Spleen (tissue), 11 donors: ENCODE measurements at regions not wholly inside any gene's neighbourhood (a gene's known extent, or its start where the extent isn't known, plus 50 kb on each side); places are given as distances from the start of the nearest gene placed in this dataset.

Experiments
- DNase-seq: peaks from one replicate; pipeline ENCODE4 v3.0.0-alpha.2; 2020
- H3K27ac ChIP-seq, 8 donors: fragments of 200-600 bp; sonication (generic) in 7 of 8; 1 replicate in 4 of 8; 2 replicates in 4 of 8; pipeline versions ENCODE4 v1.5.0 to v1.8.0; 2016 to 2021; ENCODE audit warnings: inconsistent platforms in 4 of 8, mild to moderate bottlenecking in 4 of 8, moderate library complexity in 1 of 8
- H3K27me3 ChIP-seq, 7 donors: fragments of 200-600 bp; sonication (generic) in 6 of 7; replicated peaks in 1 of 7; 1 replicate in 4 of 7; 2 replicates in 3 of 7; pipeline versions ENCODE4 v1.5.0 to v1.8.0; 2016 to 2021; ENCODE audit warnings: inconsistent platforms in 3 of 7, mild to moderate bottlenecking in 1 of 7
- H3K36me3 ChIP-seq, 6 donors: fragments of 200-600 bp; sonication (generic) in 5 of 6; 1 replicate in 4 of 6; 2 replicates in 2 of 6; pipeline versions ENCODE4 v1.5.0 to v1.8.0; 2016 to 2021; ENCODE audit warnings: inconsistent platforms in 2 of 6
- H3K4me1 ChIP-seq, 6 donors: fragments of 200-600 bp; sonication (generic) in 5 of 6; 1 replicate in 3 of 6; 2 replicates in 3 of 6; pipeline versions ENCODE4 v1.5.0 to v1.8.0; 2016 to 2021; ENCODE audit warnings: inconsistent platforms in 3 of 6
- H3K4me3 ChIP-seq, 8 donors: fragments of 200-600 bp; sonication (generic) in 7 of 8; 1 replicate in 4 of 8; 2 replicates in 4 of 8; pipeline versions ENCODE4 v1.5.0 to v1.8.0; 2016 to 2021; ENCODE audit warnings: inconsistent platforms in 4 of 8, mild to moderate bottlenecking in 4 of 8, moderate library complexity in 2 of 8
- H3K9me3 ChIP-seq, 8 donors: fragments of 200-600 bp; sonication (generic) in 7 of 8; 1 replicate in 4 of 8; 2 replicates in 4 of 8; pipeline versions ENCODE4 v1.5.0 to v1.8.0; 2016 to 2021; ENCODE audit warnings: inconsistent platforms in 4 of 8
- CTCF ChIP-seq, 11 experiments: fragments of 200-600 bp in 7 of 11; fragments of 450-650 bp in 4 of 11; sonication (generic) in 4 of 11; IDR thresholded peaks in 8 of 11; conservative IDR thresholded peaks in 3 of 11; 1 replicate in 7 of 11; 2 replicates in 4 of 11; pipeline versions ENCODE4 v1.4.0 to v1.8.0; 2016 to 2021; ENCODE audit warnings: antibody characterized with exemption in 11 of 11, inconsistent platforms in 4 of 11, mild to moderate bottlenecking in 1 of 11
- POLR2A ChIP-seq, 3 donors: fragments of 450-650 bp; IDR thresholded peaks; one replicate each; pipeline ENCODE4 v1.5.1; 2017; ENCODE audit warnings: antibody characterized with exemption in 3 of 3, mild to moderate bottlenecking in 1 of 3
- POLR2AphosphoS5 ChIP-seq, 3 donors: sonication (generic); formaldehyde crosslinking; IDR thresholded peaks; one replicate each; pipeline ENCODE4 v1.5.1; 2017; ENCODE audit warnings: antibody characterized with exemption in 3 of 3
- WGBS, 5 donors: extraction: QIAGEN DNeasy Blood & Tissue Kit in 3 of 5; methylation state at CpG; one replicate each; pipeline versions ENCODE4 v1.1.5 to v1.1.7; 2013 to 2018; 5-methylcytosine and 5-hydroxymethylcytosine counted together
- intact Hi-C: fragments of 100-400 bp; cut with DNase I; formaldehyde crosslinking; loops from one replicate; pipeline ENCODE4 v1.15.0; 2023; ENCODE audit warnings: low total_unique reads
- donor health status: healthy with polysubstance abuse.
- donor health status: DM: no; HTN: no; CAD: no; lungs with moderate emphysema.
- donor health status: DM: no; HTN: no; CAD: no.
- donor health status: Bipolar disorder and iron deficiency.
- donor health status: healthy.
- donor health status: DM: no; HTN: no; CAD: no.
- donor health status: DM: yes; HTN: yes; CAD: no.

DNA sequence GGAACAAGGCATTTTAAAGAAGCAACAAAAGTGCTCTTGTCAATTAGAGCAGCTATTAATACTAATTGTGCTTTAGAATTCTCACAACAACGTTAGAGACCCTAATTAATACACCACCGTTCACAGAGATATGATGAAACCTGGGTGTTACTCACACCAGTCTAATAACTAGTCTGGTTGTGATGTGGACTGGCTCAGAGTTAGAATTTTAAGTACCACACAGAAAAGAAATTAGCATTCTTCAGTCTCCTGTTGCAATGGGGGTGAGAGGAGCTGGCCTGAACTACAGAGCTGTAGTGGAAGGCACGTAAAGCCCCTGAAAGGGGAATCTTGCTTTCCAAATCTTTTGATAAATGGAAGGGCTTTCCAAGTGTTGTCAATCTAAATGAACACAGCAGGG is 240.8 kb upstream of the TOX3 start:
- Histone ChIP-seq H3K27me3 (no peaks in the 10 kb centered on the region), H3K4me3 (no peak overlapping the region), H3K4me1 (no peaks in the 10 kb centered on the region), H3K9me3 (no peaks in the 10 kb centered on the region), H3K36me3 (no peaks in the 10 kb centered on the region), H3K27ac (no peak overlapping the region)
- TF ChIP-seq POLR2AphosphoS5 (IDR thresholded peaks at IDR 0.05) (no peak), POLR2A (IDR thresholded peaks at IDR 0.05) (no peak), CTCF (IDR thresholded peaks at IDR 0.05 in 8 of 11, conservative IDR thresholded peaks at IDR 0.05 in 3 of 11) (no peak)
- intact Hi-C loops: no loop called here
- DNase-seq: no peak
- 48 to 65% (median 52%) methylated on average over 3 of the region's 3 CpGs for WGBS, 5 donors

GRCh38 chr16:52786091-52786490 is 239.1 kb upstream of the TOX3 start:
- 55 to 67% (median 60%) methylated on average over 3 of the region's 3 CpGs for WGBS, 5 donors
- intact Hi-C loops: no loop called here
- Histone ChIP-seq H3K27ac (peak overlapping the region in 3 of 8 donors; percentile 26 to 41 (median 34)), H3K4me3 (no peak overlapping the region), H3K36me3 (no peaks in the 10 kb centered on the region), H3K27me3 (no peaks in the 10 kb centered on the region), H3K4me1 (no peaks in the 10 kb centered on the region), H3K9me3 (no peaks in the 10 kb centered on the region)
- DNase-seq: no peak
- no peak for TF ChIP-seq CTCF (IDR thresholded peaks at IDR 0.05 in 8 of 11, conservative IDR thresholded peaks at IDR 0.05 in 3 of 11)
- TF ChIP-seq POLR2AphosphoS5 (IDR thresholded peaks at IDR 0.05): peak in 1 of 3 donors; percentile 15
- TF ChIP-seq POLR2A (IDR thresholded peaks at IDR 0.05): no peak

- Histone ChIP-seq H3K27ac (peak overlapping the region in 3 of 8 donors; percentile 26 to 41 (median 34)), H3K36me3 (no peaks in the 10 kb centered on the region), H3K27me3 (no peaks in the 10 kb centered on the region), H3K4me3 (no peak overlapping the region), H3K9me3 (no peaks in the 10 kb centered on the region), H3K4me1 (no peaks in the 10 kb centered on the region)
- 92 to 100% (median 95%) methylated on average over 4 of the region's 4 CpGs for WGBS, 5 donors
- no peak for DNase-seq
- intact Hi-C loops: no loop called here
- no peak for TF ChIP-seq POLR2AphosphoS5 (IDR thresholded peaks at IDR 0.05)
- no peak for TF ChIP-seq CTCF (IDR thresholded peaks at IDR 0.05 in 8 of 11, conservative IDR thresholded peaks at IDR 0.05 in 3 of 11)
- no peak for TF ChIP-seq POLR2A (IDR thresholded peaks at IDR 0.05)
Measured at GRCh38 chr16:52785653-52786052, 238.7 kb upstream of the TOX3 start.

DNA sequence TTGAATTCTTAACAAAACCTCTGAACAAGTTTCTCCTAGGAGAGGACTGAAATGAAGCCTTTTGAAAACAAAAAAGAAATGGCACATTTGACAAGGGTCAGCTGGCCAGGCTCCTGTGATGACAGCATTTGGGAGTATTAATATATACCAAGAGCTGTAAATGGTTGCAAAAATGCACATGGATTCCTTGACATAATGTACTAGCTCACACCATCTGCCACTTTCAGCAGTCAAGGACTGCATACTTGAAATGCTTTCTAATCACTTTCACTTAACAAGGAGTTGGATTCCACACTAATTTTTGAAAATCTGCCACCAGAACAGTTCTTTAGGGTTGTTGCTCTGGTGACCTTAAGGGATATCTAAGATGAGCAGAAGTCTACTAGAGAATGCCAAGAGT is 236.7 kb upstream of the TOX3 start:
- no peak for TF ChIP-seq POLR2A (IDR thresholded peaks at IDR 0.05)
- TF ChIP-seq CTCF (IDR thresholded peaks at IDR 0.05 in 8 of 11, conservative IDR thresholded peaks at IDR 0.05 in 3 of 11): no peak
- TF ChIP-seq POLR2AphosphoS5 (IDR thresholded peaks at IDR 0.05): no peak
- DNase-seq: no peak
- Histone ChIP-seq H3K4me3 (no peak overlapping the region), H3K27me3 (no peaks in the 10 kb centered on the region), H3K27ac (no peak overlapping the region), H3K36me3 (no peaks in the 10 kb centered on the region), H3K9me3 (no peaks in the 10 kb centered on the region), H3K4me1 (no peaks in the 10 kb centered on the region)
- intact Hi-C loops: no loop called here
